ENCODE measurements at regions not wholly inside any gene's neighbourhood (a gene's known extent, or its start where the extent isn't known, plus 50 kb on each side); places are given as distances from the start of the nearest gene placed in this dataset.
"Not testable (repeated sequence)": the region's sequence is repeated elsewhere in the genome, so short reads cannot be mapped to it uniquely, and the experiment has no call there.

GRCh38 chr10:53650794-53651193, 878.2 kb upstream of the MBL2 start:
- DNase-seq (ENCODE audit: low spot score) = no peak

- DNase-seq (ENCODE audit: low spot score) = not testable (repeated sequence)
Measured at GRCh38 chr10:53647221-53647620, 874.6 kb upstream of the MBL2 start.

GRCh38 chr10:53646525-53646924, 873.9 kb upstream of the MBL2 start:
- no peak for DNase-seq (ENCODE audit: low spot score)

GRCh38 chr10:53645951-53646350, 873.4 kb upstream of the MBL2 start:
- DNase-seq (ENCODE audit: low spot score) = no peak

- DNase-seq (ENCODE audit: low spot score) = no peak
Measured at GRCh38 chr10:53638006-53638405, 865.4 kb upstream of the MBL2 start.

- no peak for DNase-seq (ENCODE audit: low spot score)
Measured at GRCh38 chr10:53624722-53625121, 852.1 kb upstream of the MBL2 start.

- DNase-seq (ENCODE audit: low spot score) = no peak
Measured at GRCh38 chr10:53622201-53622600, 849.6 kb upstream of the MBL2 start.

- no peak for DNase-seq (ENCODE audit: low spot score)
Measured at GRCh38 chr10:53619671-53620070, 847.1 kb upstream of the MBL2 start.

GRCh38 chr10:53607691-53608090, 835.1 kb upstream of the MBL2 start:
- DNase-seq (ENCODE audit: low spot score) = no peak

GRCh38 chr10:53606981-53607380, 834.4 kb upstream of the MBL2 start:
- DNase-seq (ENCODE audit: low spot score) = no peak

- peak; percentile 34 for DNase-seq (ENCODE audit: low spot score)
Measured at GRCh38 chr10:53601260-53601875, 828.8 kb upstream of the MBL2 start.

GRCh38 chr10:53598914-53599313, 826.3 kb upstream of the MBL2 start:
- DNase-seq (ENCODE audit: low spot score) = no peak

- no peak for DNase-seq (ENCODE audit: low spot score)
Measured at GRCh38 chr10:53597835-53598251, 825.3 kb upstream of the MBL2 start.

- no peak for DNase-seq (ENCODE audit: low spot score)
Measured at GRCh38 chr10:53580465-53580864, 807.9 kb upstream of the MBL2 start.

GRCh38 chr10:53579773-53580172, 807.2 kb upstream of the MBL2 start:
- DNase-seq (ENCODE audit: low spot score) = no peak

- no peak for DNase-seq (ENCODE audit: low spot score)
Measured at GRCh38 chr10:53574024-53574423, 801.4 kb upstream of the MBL2 start.

- no peak for DNase-seq (ENCODE audit: low spot score)
Measured at GRCh38 chr10:53573498-53573897, 800.9 kb upstream of the MBL2 start.

GRCh38 chr10:53572799-53573198, 800.2 kb upstream of the MBL2 start:
- no peak for DNase-seq (ENCODE audit: low spot score)

- no peak for DNase-seq (ENCODE audit: low spot score)
Measured at GRCh38 chr10:53570221-53570620, 797.6 kb upstream of the MBL2 start.

- DNase-seq (ENCODE audit: low spot score) = no peak
Measured at GRCh38 chr10:53569455-53569854, 796.9 kb upstream of the MBL2 start.

GRCh38 chr10:53548664-53549063, 776.1 kb upstream of the MBL2 start:
- no peak for DNase-seq (ENCODE audit: low spot score)

- no peak for DNase-seq (ENCODE audit: low spot score)
Measured at GRCh38 chr10:53547364-53547763, 774.8 kb upstream of the MBL2 start.

GRCh38 chr10:53543410-53543809, 770.8 kb upstream of the MBL2 start:
- DNase-seq (ENCODE audit: low spot score) = no peak

- DNase-seq (ENCODE audit: low spot score) = no peak
Measured at GRCh38 chr10:53537508-53537907, 764.9 kb upstream of the MBL2 start.

- DNase-seq (ENCODE audit: low spot score) = no peak
Measured at GRCh38 chr10:53536322-53536721, 763.7 kb upstream of the MBL2 start.

Data from SW480 (cell line).